GM21723 (cell line): ENCODE measurements at regions not wholly inside any gene's neighbourhood (a gene's known extent, or its start where the extent isn't known, plus 50 kb on each side); places are given as distances from the start of the nearest gene placed in this dataset.
"Not testable (repeated sequence)": the region's sequence is repeated elsewhere in the genome, so short reads cannot be mapped to it uniquely, and the experiment has no call there.

Experiments used
- ATAC-seq: cut with Tn5 transposase; IDR thresholded peaks from one replicate; pipeline ENCODE4 v1.9.1; 2021; ENCODE audit warnings: mild to moderate bottlenecking, moderate library complexity; ENCODE audit not compliant: unreplicated experiment

DNA sequence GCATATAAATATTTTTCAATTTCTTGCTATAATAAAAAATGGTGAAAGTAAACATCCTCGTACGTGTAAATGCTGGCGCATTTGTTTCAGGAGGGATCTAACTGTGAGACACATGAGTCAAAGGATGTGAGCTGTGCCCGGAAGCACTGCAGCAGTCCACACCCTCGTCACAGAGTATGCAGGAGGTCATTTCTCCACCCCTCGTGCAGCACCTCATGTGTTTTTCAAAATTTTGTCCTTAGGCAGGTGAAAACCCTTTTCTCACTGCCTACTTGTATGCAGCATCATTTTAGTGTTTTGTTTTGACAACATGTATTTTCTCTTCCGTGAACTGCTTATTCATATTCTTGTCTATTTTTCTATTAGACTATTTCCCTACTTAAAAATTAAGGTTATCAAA is 162.7 kb downstream of the AVL9 start:
- ATAC-seq: no peak

DNA sequence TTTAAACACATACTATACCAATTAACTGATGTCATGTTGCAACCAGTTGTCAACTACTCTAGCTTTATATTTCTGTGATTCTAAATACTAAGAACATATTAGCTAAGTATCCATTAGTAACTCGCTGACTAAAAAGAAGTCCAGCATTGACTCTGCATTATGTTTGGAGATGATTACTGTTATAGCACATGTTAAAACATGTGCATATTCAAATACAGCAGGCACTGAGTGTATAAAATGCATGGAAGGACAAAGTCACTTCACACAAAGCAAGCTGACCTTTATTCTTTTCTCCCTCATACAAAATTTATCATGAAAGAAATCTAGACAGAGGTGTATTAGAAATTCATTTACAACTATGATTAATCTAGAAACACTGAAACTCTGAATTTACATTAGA is 159.3 kb downstream of the AVL9 start:
- ATAC-seq: not testable (repeated sequence)

DNA sequence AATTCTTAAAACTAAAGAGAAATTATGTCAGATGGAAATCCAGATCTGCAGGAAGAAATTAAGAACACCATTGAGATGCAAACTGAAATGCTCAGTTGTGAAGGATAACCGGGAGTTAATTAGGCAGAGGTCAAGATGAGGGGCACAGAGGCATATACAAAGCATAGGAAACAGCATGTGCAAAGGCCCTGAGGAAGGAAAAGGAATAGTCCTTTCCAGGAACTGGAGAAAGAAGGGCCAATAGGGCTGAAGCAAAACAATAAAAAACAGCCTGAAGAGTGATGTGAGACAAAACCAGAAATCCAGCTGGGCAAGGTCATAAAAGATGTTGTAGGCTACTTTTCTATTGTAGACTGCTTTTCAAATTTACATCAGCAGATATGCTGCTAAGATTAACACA is 155.1 kb downstream of the AVL9 start:
- ATAC-seq: not testable (repeated sequence)

DNA sequence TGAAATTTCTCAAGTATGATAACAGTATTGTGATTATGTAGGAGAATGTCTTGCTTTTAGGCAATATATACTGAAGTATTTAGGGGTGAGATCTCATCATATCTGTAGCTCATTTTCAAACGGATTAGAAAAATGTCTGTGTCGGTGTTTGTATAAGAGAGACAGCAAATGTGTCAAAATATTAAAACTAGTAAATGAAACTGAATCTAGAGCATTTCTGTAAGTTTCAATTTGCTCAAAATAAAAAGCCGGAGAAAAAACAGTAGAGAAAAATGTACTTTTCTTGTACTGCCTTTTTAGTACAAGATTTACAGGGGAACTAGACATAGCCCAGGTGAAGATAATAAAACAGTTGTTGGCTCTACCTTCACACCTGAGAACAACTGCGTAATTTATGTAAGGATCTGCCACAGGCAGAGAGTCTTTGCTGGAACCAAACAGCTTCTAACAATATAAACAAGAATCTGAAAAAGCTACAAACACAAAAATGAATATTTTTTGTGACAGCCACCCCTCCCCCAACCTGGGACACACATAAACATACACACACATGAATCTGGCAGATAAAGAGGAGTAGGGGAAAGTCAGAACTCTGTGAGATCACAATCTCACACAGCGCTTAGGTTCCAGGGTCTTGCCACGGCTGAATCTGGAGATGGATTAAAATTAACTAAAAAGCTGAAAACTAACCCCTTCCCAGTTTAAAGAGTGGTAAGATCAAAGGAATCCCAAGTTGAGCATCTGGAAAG is 153.3 kb downstream of the AVL9 start:
- no peak for ATAC-seq

DNA sequence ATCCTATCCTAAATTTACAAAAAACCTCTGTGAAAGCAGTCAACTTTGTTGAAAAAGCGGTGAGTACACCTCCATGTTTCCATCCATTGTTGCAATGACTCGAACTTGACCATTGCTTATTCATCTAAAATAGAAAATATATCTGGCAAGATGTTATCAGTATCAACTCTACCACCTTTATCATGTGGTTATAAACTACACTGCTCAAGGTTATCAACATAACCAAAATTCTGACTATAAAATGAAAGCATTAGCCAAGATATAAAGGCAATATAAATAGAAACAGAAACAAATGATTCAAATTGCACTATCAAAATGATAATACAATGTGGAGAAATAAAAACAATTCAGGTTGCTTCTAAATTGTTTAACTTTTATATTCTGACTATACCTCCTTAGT is 150.0 kb downstream of the AVL9 start:
- not testable (repeated sequence) for ATAC-seq

DNA sequence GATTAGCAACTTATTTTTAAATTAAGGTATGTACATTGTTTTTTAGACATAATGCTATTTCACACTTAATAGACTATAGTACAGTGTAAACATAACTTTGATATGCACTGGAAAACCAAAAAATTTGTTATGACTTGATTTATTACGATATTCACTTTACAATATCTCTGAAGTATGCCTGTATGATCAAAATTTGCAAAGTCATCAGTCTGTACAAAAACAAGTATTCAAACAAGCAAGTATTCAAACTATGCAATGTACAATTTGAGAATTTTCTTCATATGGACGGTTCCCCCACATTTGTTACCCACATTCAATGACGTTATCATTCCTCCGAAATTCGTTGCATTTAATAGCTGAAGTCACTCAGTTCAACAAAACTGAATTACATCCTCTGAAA is 147.9 kb downstream of the AVL9 start:
- no peak for ATAC-seq

DNA sequence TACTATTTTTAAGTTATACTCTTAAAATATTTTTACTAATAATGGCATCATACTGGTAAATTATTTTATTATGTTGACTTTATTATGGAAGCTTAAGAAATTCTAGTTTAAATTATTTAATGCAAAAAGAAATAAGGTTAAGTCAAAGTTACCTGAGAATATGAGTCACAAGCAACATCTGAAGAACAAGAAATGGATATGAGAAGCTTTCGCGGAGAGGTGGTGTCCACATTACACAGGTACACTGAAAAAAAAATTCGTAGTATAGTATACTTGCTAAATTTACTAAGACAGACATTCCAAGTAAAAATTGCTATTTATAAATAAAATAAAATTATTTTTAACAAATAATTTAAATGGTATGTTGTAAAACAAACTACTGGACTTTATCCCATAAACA is 143.8 kb downstream of the AVL9 start:
- no peak for ATAC-seq

DNA sequence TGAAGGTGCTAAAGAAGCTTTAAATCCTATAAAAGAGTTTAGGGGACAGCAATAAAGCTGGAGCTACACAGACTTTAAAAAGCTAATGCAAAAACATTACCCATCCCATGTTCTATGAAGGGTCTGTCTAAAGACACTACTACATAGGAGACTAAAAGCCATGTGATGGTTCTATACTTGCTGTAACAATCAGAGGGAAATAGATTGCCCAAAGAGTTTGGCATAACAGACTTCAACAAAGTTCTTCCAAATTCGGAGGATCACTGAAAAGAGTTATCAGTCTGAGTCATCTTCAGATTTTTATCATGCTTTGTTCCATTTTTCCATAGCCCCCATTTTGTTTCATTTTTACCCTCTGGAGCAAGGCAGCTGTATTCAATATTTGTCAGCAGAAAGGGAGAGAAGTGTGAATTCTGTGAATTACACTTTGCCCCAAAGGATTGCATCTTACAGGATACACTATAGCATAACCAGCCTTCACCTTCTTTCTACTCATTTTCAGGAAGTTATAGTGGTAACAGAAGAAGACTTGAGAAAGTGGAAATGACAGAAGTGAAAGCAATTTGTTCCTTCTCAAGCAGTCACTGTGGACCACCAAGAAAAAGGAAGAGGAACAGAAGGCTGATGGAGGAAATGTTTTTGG is 143.3 kb downstream of the AVL9 start:
- peak; percentile 93 for ATAC-seq
